Mucosa of rectum (tissue), 2 donors: ENCODE measurements at regions not wholly inside any gene's neighbourhood (a gene's known extent, or its start where the extent isn't known, plus 50 kb on each side); places are given as distances from the start of the nearest gene placed in this dataset.

Experiments
- H3K27ac ChIP-seq, 2 donors: one replicate each; pipeline ENCODE4 v1.7.0; 2013; ENCODE audit warnings: inconsistent platforms in 2 of 2, low read depth in 2 of 2, low read length in 2 of 2
- H3K27me3 ChIP-seq, 2 donors: one replicate each; pipeline ENCODE4 v1.7.0; 2013; ENCODE audit warnings: low read length in 2 of 2; ENCODE audit not compliant: control insufficient read depth in 2 of 2, insufficient read depth in 2 of 2
- H3K36me3 ChIP-seq, 2 donors: one replicate each; pipeline ENCODE4 v1.7.0; 2013; ENCODE audit warnings: low read length in 2 of 2; ENCODE audit not compliant: control insufficient read depth in 2 of 2, insufficient read depth in 2 of 2
- H3K4me1 ChIP-seq, 2 donors: one replicate each; pipeline ENCODE4 v1.7.0; 2013; ENCODE audit warnings: low read length in 2 of 2, mild to moderate bottlenecking in 1 of 2; ENCODE audit not compliant: control insufficient read depth in 2 of 2, insufficient read depth in 2 of 2
- H3K4me3 ChIP-seq, 2 donors: one replicate each; pipeline ENCODE4 v1.7.0; 2013; ENCODE audit warnings: low read length in 2 of 2
- H3K9ac ChIP-seq, 2 donors: one replicate each; pipeline ENCODE4 v1.7.0; 2013; ENCODE audit warnings: low read length in 2 of 2, low read depth in 1 of 2, mild to moderate bottlenecking in 1 of 2
- H3K9me3 ChIP-seq, 2 donors: one replicate each; pipeline ENCODE4 v1.7.0; 2013; ENCODE audit warnings: low read length in 2 of 2; ENCODE audit not compliant: control insufficient read depth in 2 of 2
- donor health status: healthy.
- donor health status: Normal muscosa, but diverticular disease.

- no peaks in the 10 kb centered on the region for H3K27me3 ChIP-seq
- no peaks in the 10 kb centered on the region for H3K4me1 ChIP-seq
- no peak overlapping the region for H3K9ac ChIP-seq
- H3K36me3 ChIP-seq, result no peaks in the 10 kb centered on the region
- H3K4me3 ChIP-seq, result no peak overlapping the region
- H3K9me3 ChIP-seq, result no peaks in the 10 kb centered on the region
- H3K27ac ChIP-seq, result no peak overlapping the region
These were observed 169.2 kb upstream of the SPRY4 start for GRCh38 chr5:142493875-142494518.

- Histone ChIP-seq H3K4me3 (no peak overlapping the region), H3K27me3 (no peaks in the 10 kb centered on the region), H3K4me1 (no peaks in the 10 kb centered on the region), H3K9ac (no peak overlapping the region), H3K36me3 (no peaks in the 10 kb centered on the region), H3K27ac (no peak overlapping the region), H3K9me3 (no peaks in the 10 kb centered on the region)
These were observed 168.0 kb upstream of the SPRY4 start for GRCh38 chr5:142492781-142493281.

GRCh38 chr5:142491679-142492078 lies 166.9 kb upstream of the SPRY4 start:
- no peaks in the 10 kb centered on the region for H3K4me1 ChIP-seq
- no peak overlapping the region for H3K9ac ChIP-seq
- no peaks in the 10 kb centered on the region for H3K36me3 ChIP-seq
- no peak overlapping the region for H3K4me3 ChIP-seq
- H3K27me3 ChIP-seq, result no peaks in the 10 kb centered on the region
- H3K27ac ChIP-seq, result no peak overlapping the region
- H3K9me3 ChIP-seq, result no peaks in the 10 kb centered on the region

DNA sequence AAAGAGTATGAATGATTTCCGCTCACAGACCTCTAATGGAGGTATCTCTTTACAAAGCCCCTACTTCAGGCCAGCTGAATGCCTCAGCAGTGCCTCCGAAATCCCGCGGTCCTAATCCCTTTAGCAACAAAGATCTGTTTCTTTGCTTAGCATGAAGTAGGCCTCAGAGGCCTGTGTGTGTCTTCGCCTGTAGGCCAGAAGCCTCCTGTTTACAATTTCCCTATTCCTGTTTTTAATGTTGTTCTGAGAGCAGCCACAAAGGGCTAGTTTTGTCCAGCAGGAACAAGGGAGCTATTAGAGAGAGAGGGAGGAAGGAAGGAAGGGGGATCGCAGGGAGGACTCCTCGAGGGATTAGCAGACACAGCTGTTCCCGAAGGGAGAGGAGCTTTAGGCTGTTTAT lies 166.4 kb upstream of the SPRY4 start:
- Histone ChIP-seq H3K36me3 (no peaks in the 10 kb centered on the region), H3K27ac (peak overlapping the region in 1 of 2 donors; percentile 27), H3K4me1 (no peaks in the 10 kb centered on the region), H3K4me3 (no peak overlapping the region), H3K27me3 (no peaks in the 10 kb centered on the region), H3K9ac (no peak overlapping the region), H3K9me3 (no peaks in the 10 kb centered on the region)

DNA sequence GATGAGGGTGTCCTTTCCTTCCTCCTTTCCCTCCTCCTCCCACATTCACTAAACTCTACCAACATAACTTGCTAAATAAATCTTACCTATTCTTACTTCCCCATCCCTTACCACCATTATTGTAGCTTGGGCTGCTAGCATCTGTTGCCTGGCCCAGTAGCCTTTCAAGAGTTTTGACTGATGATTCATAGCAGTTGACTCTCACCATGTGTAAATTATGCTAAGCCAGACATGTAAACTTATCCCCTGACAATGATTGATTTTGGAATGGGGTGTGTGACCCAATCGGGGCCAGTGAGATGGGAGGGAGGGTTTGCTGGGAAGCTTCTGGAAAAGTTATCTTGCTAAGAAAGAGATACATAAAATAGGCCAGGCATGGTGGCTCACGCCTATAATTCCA lies 161.8 kb upstream of the SPRY4 start:
- no peaks in the 10 kb centered on the region for H3K27me3 ChIP-seq
- no peaks in the 10 kb centered on the region for H3K4me1 ChIP-seq
- H3K9ac ChIP-seq, result no peak overlapping the region
- H3K27ac ChIP-seq, result no peak overlapping the region
- H3K9me3 ChIP-seq, result no peaks in the 10 kb centered on the region
- no peak overlapping the region for H3K4me3 ChIP-seq
- no peaks in the 10 kb centered on the region for H3K36me3 ChIP-seq

GRCh38 chr5:142486020-142486419 lies 161.2 kb upstream of the SPRY4 start:
- Histone ChIP-seq H3K4me1 (no peaks in the 10 kb centered on the region), H3K4me3 (no peak overlapping the region), H3K9me3 (no peaks in the 10 kb centered on the region), H3K9ac (no peak overlapping the region), H3K36me3 (no peaks in the 10 kb centered on the region), H3K27ac (no peak overlapping the region), H3K27me3 (no peaks in the 10 kb centered on the region)

- Histone ChIP-seq H3K27ac (no peak overlapping the region), H3K4me3 (no peak overlapping the region), H3K9me3 (no peaks in the 10 kb centered on the region)
These were observed 160.1 kb upstream of the SPRY4 start for GRCh38 chr5:142484821-142485387.

DNA sequence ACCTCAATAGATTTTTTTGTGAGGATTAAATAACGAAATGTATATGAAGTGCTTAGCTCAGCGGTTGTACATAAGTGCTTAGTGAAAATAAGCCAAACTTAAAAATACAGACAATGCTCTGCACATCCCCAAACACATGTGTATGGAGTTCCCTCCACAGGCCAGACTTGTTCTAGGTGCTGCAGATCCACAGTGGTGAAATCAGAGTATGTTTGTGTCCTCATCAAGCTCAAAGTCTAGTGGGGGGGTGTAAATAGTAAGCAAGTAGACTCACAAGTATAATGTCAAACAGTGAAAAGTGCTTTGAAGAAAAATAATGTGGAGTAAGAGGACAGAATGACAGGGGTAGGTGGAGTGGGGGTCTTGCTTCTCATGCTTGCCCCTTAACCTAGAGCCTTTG lies 157.4 kb upstream of the SPRY4 start:
- Histone ChIP-seq H3K4me3 (no peak overlapping the region), H3K4me1 (no peaks in the 10 kb centered on the region), H3K9me3 (peaks cover 0 to 5% of the 10 kb centered on the region in 2 donors), H3K36me3 (no peaks in the 10 kb centered on the region), H3K9ac (no peak overlapping the region), H3K27me3 (no peaks in the 10 kb centered on the region), H3K27ac (no peak overlapping the region)

More at GRCh38 chr5:142484821-142485387, 160.1 kb upstream of the SPRY4 start:
- Histone ChIP-seq H3K27me3 (no peaks in the 10 kb centered on the region), H3K4me1 (no peaks in the 10 kb centered on the region), H3K36me3 (no peaks in the 10 kb centered on the region), H3K9ac (no peak overlapping the region)

DNA sequence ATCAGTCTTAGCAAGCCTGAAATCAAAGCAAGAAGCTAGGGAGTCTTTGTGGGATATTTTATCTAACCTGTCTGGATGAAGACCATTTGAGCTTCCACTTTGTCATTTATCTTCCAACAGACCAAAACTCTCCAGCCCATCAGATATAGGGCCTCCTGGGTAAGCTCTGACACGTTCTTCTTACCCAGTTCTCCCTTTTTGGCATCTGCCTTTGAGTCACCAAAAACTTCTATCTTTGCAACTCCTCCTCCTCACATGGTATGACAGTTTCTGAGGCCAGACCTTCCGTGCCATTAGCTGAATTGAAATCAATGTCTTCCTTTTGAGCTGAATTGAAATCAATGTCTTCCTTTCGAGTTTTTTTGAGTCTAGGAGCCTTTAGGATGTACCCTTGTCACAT lies 156.6 kb upstream of the SPRY4 start:
- no peaks in the 10 kb centered on the region for H3K27me3 ChIP-seq
- H3K9me3 ChIP-seq, result peaks cover 0 to 5% of the 10 kb centered on the region in 2 donors
- no peaks in the 10 kb centered on the region for H3K4me1 ChIP-seq
- H3K9ac ChIP-seq, result no peak overlapping the region
- no peak overlapping the region for H3K27ac ChIP-seq
- H3K4me3 ChIP-seq, result no peak overlapping the region
- H3K36me3 ChIP-seq, result no peaks in the 10 kb centered on the region

DNA sequence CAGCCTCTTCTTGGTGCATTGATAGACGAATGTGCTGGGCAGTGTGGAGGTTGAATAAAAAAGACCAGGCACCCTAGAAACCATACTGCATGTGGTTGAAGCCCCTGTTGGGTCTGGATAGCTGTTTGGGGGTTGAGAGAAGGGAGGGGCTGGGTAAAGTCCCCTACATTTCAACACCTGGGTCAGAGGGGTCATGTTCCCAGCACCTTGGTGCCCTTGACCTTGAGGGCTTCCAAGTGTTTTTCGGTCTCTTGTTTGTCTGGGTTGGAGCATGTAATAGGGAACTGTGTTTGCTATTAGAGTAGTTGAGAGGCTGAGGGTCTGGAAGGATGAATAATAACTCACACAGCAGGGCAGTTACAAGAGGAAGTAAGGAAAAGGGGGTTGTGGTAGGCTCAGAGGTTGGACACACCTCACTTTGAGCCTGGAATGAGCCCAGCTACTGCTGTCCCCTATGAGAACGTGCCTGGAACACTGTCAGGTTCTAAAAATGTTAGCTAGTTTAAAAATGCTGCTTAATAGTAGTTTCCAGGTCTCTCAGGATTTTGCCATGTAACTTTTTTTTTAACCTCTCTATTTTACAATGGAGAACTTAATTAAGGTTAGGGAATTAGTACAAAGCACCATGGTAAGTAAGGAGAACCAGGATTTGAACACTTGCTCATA lies 155.2 kb upstream of the SPRY4 start:
- peaks cover 0 to 5% of the 10 kb centered on the region in 2 donors for H3K9me3 ChIP-seq
- H3K27me3 ChIP-seq, result no peaks in the 10 kb centered on the region
- no peaks in the 10 kb centered on the region for H3K4me1 ChIP-seq
- no peak overlapping the region for H3K4me3 ChIP-seq
- no peak overlapping the region for H3K27ac ChIP-seq
- H3K36me3 ChIP-seq, result no peaks in the 10 kb centered on the region
- no peak overlapping the region for H3K9ac ChIP-seq
